K562 (cell line): ENCODE measurements at regions not wholly inside any gene's neighbourhood (a gene's known extent, or its start where the extent isn't known, plus 50 kb on each side); places are given as distances from the start of the nearest gene placed in this dataset.

Experiments used
- ATAC-seq: fragments of 200-7000 bp; cut with Tn5 transposase; 3 replicates; pipeline ENCODE4 v1.9.1; 2020; ENCODE audit warnings: moderate library complexity
- BruUV-seq: library from RNA; stranded (reverse); fragments of 400-500 nt; replicated peaks from 2 replicates; lab custom pipeline; 2021; lab: Mats Ljungman, UMichigan
- CTCF ChIA-PET: fragments of 300-600 bp; formaldehyde crosslinking; extraction: SDS; loops from one replicate; lab custom pipeline; 2021; ENCODE audit warnings: low intra/inter-chr PET ratio; lab: Yijun Ruan, JAX
- POLR2A ChIA-PET: fragments of 300-600, 350-650 bp; sonication (Branson Sonifier 250); formaldehyde crosslinking; extraction: SDS; loops from one replicate; lab custom pipeline; 2021; ENCODE audit warnings: antibody characterized with exemption, inconsistent platforms; lab: Yijun Ruan, JAX
- DNase-seq, 4 experiments: peaks; one replicate each; pipeline versions ENCODE4 v3.0.0 to v3.0.0-alpha.2; 2011 to 2018; ENCODE audit warnings: low spot score in 3 of 4, mixed read lengths in 3 of 4; ENCODE audit errors: extremely low read depth in 1 of 4
- FAIRE-seq: peaks from 2 replicates; lab custom pipeline; 2011; peaks lifted over from hg19 to GRCh38; lab: Jason Lieb, UNC
- H2AFZ ChIP-seq: 2 replicates; pipeline ENCODE4 v1.6.0; 2011; ENCODE audit warnings: low read depth, low read length, control low read depth, inconsistent platforms
- H3K27ac ChIP-seq: fragments of 200-600 bp; 3 replicates; pipeline ENCODE4 v1.8.0; 2011; ENCODE audit warnings: low read depth, mild to moderate bottlenecking, control low read depth, inconsistent platforms, low read length, moderate library complexity, mixed read lengths; ENCODE audit errors: extremely low read depth
- H3K27me3 ChIP-seq, 2 experiments: fragments of 300-600 bp in 1 of 2; 2 replicates in 1 of 2; 3 replicates in 1 of 2; pipeline versions ENCODE4 v1.6.0 to v1.8.0; 2011; ENCODE audit warnings: inconsistent platforms in 2 of 2, low read length in 2 of 2, mild to moderate bottlenecking in 1 of 2, mixed read lengths in 1 of 2, moderate library complexity in 1 of 2; ENCODE audit not compliant: control insufficient read depth in 2 of 2, insufficient read depth in 2 of 2
- H3K36me3 ChIP-seq: fragments of 300-600 bp; 3 replicates; pipeline ENCODE4 v1.8.0; 2011; ENCODE audit warnings: mild to moderate bottlenecking, low read length, inconsistent platforms; ENCODE audit not compliant: control insufficient read depth, insufficient read depth
- H3K4me1 ChIP-seq, 2 experiments: fragments of 200-600 bp in 1 of 2; replicated peaks in 1 of 2; 2 replicates in 1 of 2; 3 replicates in 1 of 2; pipeline versions ENCODE4 v1.5.1 to v1.8.0; 2011; ENCODE audit warnings: inconsistent platforms in 2 of 2, low read length in 2 of 2, mild to moderate bottlenecking in 1 of 2, mixed read lengths in 1 of 2, moderate library complexity in 1 of 2; ENCODE audit not compliant: control insufficient read depth in 2 of 2, insufficient read depth in 2 of 2
- H3K4me2 ChIP-seq: 2 replicates; pipeline ENCODE4 v1.6.1; 2011; ENCODE audit warnings: low read length, control low read depth, inconsistent platforms, mixed read lengths; ENCODE audit not compliant: insufficient read depth
- H3K4me3 ChIP-seq: fragments of 200-600 bp; sonication (generic), shearing (Covaris generic); 2 replicates; pipeline ENCODE4 v1.5.1; 2016; ENCODE audit warnings: control low read depth, inconsistent platforms
- H3K79me2 ChIP-seq: fragments of 200-600 bp; 3 replicates; pipeline ENCODE4 v1.8.0; 2011; ENCODE audit warnings: low read length, inconsistent platforms; ENCODE audit not compliant: control insufficient read depth, insufficient read depth
- H3K9ac ChIP-seq, 2 experiments: 2 replicates each; pipeline versions ENCODE4 v1.6.0 to v1.6.1; 2011; ENCODE audit warnings: low read depth in 2 of 2, low read length in 2 of 2, control low read depth in 1 of 2, inconsistent platforms in 1 of 2, mild to moderate bottlenecking in 1 of 2, mixed read lengths in 1 of 2; ENCODE audit not compliant: insufficient read depth in 1 of 2
- H3K9me1 ChIP-seq: one replicate; pipeline ENCODE4 v1.6.0; 2011; ENCODE audit warnings: inconsistent platforms, mild to moderate bottlenecking, low read length, moderate library complexity; ENCODE audit not compliant: control insufficient read depth, insufficient read depth
- H3K9me3 ChIP-seq: replicated peaks from 2 replicates; pipeline ENCODE4 v1.5.1; 2011; ENCODE audit warnings: low read depth, low read length, inconsistent platforms; ENCODE audit not compliant: control insufficient read depth, insufficient read depth
- H4K20me1 ChIP-seq: replicated peaks from 2 replicates; pipeline ENCODE4 v1.6.1; 2011; ENCODE audit warnings: low read length, inconsistent platforms, mixed read lengths; ENCODE audit not compliant: control insufficient read depth, insufficient read depth
- CTBP1 ChIP-seq: fragments of 450-650 bp; IDR thresholded peaks from 2 replicates; pipeline ENCODE4 v1.6.1; 2016; ENCODE audit warnings: borderline replicate concordance
- EGR1 ChIP-seq: fragments of 450-650 bp; conservative IDR thresholded peaks from 2 replicates; pipeline ENCODE4 v1.6.1; 2017; ENCODE audit warnings: mild to moderate bottlenecking
- HDGF ChIP-seq: fragments of 450-650 bp; IDR thresholded peaks from 2 replicates; pipeline ENCODE4 v1.6.1; 2016
- MTA3 ChIP-seq: fragments of 450-650 bp; formaldehyde crosslinking; IDR thresholded peaks from 2 replicates; pipeline ENCODE4 v1.6.1; 2017; ENCODE audit warnings: mild to moderate bottlenecking, borderline replicate concordance
- SREBF1 ChIP-seq: fragments of 150-350 bp; IDR thresholded peaks from 2 replicates; pipeline ENCODE4 v1.6.1; 2014; ENCODE audit warnings: antibody characterized with exemption, low read depth, low read length, borderline replicate concordance
- ZNF23 ChIP-seq: fragments of 250-450 bp; sonication (Bioruptor Pico); IDR thresholded peaks from 2 replicates; pipeline ENCODE4 v1.4.0; 2020; ENCODE audit warnings: mild to moderate bottlenecking
- WGBS: fragments of 100-300 bp; shearing (Covaris generic); methylation state at CpG from one replicate; pipeline ENCODE4 v1.1.6; 2016; ENCODE audit warnings: low coverage, mixed read lengths; ENCODE audit not compliant: insufficient coverage; ENCODE audit errors: missing lambda C conversion rate; 5-methylcytosine and 5-hydroxymethylcytosine counted together
- in situ Hi-C: fragments of 300-500 bp; cut with MboI; formaldehyde crosslinking; loops from 4 replicates; pipeline ENCODE4 v1.15.0; 2018; ENCODE audit warnings: inconsistent platforms, mixed read lengths
- intact Hi-C: fragments of 100-400 bp; cut with micrococcal nuclease; formaldehyde crosslinking; loops from 2 replicates; pipeline ENCODE4 v1.14.2; 2022
- TF ChIP-seq, protein P1 (sequence below): sonication (generic); formaldehyde crosslinking; IDR thresholded peaks from 2 replicates; pipeline ENCODE4 v1.8.0; 2022; ENCODE audit warnings: missing genetic modification reagents, mild to moderate bottlenecking, moderate library complexity, borderline replicate concordance

DNA sequence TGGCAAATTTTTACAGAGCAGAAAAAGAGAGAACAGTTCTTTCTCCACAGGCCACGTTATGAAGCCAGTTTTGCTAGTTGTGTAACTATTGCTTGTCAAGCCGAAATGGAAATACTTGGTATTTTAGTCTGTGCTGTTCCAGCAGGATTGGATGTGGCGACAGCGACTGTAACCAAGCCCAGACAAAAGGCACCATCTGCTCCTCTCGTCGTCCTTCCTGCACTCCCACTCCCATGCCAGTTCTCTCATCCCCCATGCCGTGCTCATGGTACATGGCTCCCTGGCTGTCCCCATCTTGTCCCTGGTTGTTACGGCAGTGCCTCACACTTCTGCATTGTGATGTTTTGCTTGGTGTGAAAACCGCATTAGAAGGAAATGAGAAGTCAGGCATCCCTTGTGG is 185.7 kb upstream of the FZD8 start:
- H3K9me1 ChIP-seq, result no peaks in the 10 kb centered on the region
- no peak for TF ChIP-seq MTA3
- no peak for TF ChIP-seq SREBF1
- TF ChIP-seq HDGF, result no peak
- TF ChIP-seq, protein P1, sequence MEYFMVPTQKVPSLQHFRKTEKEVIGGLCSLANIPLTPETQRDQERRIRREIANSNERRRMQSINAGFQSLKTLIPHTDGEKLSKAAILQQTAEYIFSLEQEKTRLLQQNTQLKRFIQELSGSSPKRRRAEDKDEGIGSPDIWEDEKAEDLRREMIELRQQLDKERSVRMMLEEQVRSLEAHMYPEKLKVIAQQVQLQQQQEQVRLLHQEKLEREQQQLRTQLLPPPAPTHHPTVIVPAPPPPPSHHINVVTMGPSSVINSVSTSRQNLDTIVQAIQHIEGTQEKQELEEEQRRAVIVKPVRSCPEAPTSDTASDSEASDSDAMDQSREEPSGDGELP (CRISPR knock-in tag), result no peak
- TF ChIP-seq ZNF23 (CRISPR knock-in tag), result no peak
- TF ChIP-seq EGR1, result no peak
- no peak for TF ChIP-seq CTBP1
- TF ChIP-seq, all 486 proteins: peak for 0
- no peak overlapping the region for H3K4me3 ChIP-seq
- no peaks in the 10 kb centered on the region for H4K20me1 ChIP-seq
- ATAC-seq (no peak), FAIRE-seq (no peak), DNase-seq (no peak)
- H3K9ac ChIP-seq, result no peak overlapping the region
- H3K27ac ChIP-seq, result no peak overlapping the region
- 3% methylated on average over 9 of the region's 9 CpGs for WGBS
- no peak overlapping the region for H2AFZ ChIP-seq
- H3K4me2 ChIP-seq, result no peak overlapping the region
- ChIA-PET POLR2A (no interaction called here), CTCF (no interaction called here)
- no peaks in the 10 kb centered on the region for H3K79me2 ChIP-seq
- no TSS peak for BruUV-seq
- H3K9me3 ChIP-seq, result no peaks in the 10 kb centered on the region
- H3K4me1 ChIP-seq, result no peaks in the 10 kb centered on the region
- no peaks in the 10 kb centered on the region for H3K36me3 ChIP-seq
- intact Hi-C loops (no loop called here), in situ Hi-C loops (no loop called here)
- H3K27me3 ChIP-seq, result no peaks in the 10 kb centered on the region
